Retinal pigment epithelial cell (primary cell): ENCODE measurements at regions not wholly inside any gene's neighbourhood (a gene's known extent, or its start where the extent isn't known, plus 50 kb on each side); places are given as distances from the start of the nearest gene placed in this dataset.

Source experiments
- DNase-seq: peaks from one replicate; pipeline ENCODE4 v3.0.0-alpha.2; 2010; ENCODE audit warnings: low read depth
- H3K4me3 ChIP-seq: 2 replicates; pipeline ENCODE4 v1.5.1; 2011; ENCODE audit warnings: mild to moderate bottlenecking, low read length, control low read depth, moderate library complexity
- TF ChIP-seq, protein P1 (sequence below): conservative IDR thresholded peaks from 2 replicates; pipeline ENCODE4 v1.5.1; 2011; ENCODE audit warnings: low read depth, low read length, control low read depth, inconsistent platforms

DNA sequence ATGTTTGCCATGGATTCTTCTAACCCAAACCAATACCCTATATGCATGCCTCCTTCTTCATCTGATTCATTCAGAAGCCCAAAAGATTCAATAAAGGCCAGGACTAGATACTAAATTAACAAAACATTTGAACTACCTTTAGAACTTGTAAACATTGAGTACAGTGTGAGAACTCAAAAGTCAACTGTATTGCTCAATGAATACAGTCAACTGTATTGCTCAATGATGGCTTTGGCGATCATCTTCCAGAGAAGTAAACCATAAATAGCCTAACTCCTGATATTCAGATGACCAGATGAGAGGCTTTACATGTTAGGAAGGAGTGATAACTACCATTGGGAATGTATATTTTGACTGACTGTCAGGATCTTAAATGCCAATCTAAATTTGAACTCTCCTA, 206.5 kb upstream of the ITGA4 start:
- TF ChIP-seq, protein P1, sequence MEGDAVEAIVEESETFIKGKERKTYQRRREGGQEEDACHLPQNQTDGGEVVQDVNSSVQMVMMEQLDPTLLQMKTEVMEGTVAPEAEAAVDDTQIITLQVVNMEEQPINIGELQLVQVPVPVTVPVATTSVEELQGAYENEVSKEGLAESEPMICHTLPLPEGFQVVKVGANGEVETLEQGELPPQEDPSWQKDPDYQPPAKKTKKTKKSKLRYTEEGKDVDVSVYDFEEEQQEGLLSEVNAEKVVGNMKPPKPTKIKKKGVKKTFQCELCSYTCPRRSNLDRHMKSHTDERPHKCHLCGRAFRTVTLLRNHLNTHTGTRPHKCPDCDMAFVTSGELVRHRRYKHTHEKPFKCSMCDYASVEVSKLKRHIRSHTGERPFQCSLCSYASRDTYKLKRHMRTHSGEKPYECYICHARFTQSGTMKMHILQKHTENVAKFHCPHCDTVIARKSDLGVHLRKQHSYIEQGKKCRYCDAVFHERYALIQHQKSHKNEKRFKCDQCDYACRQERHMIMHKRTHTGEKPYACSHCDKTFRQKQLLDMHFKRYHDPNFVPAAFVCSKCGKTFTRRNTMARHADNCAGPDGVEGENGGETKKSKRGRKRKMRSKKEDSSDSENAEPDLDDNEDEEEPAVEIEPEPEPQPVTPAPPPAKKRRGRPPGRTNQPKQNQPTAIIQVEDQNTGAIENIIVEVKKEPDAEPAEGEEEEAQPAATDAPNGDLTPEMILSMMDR: no peak
- H3K4me3 ChIP-seq: no peak overlapping the region
- no peak for DNase-seq

DNA sequence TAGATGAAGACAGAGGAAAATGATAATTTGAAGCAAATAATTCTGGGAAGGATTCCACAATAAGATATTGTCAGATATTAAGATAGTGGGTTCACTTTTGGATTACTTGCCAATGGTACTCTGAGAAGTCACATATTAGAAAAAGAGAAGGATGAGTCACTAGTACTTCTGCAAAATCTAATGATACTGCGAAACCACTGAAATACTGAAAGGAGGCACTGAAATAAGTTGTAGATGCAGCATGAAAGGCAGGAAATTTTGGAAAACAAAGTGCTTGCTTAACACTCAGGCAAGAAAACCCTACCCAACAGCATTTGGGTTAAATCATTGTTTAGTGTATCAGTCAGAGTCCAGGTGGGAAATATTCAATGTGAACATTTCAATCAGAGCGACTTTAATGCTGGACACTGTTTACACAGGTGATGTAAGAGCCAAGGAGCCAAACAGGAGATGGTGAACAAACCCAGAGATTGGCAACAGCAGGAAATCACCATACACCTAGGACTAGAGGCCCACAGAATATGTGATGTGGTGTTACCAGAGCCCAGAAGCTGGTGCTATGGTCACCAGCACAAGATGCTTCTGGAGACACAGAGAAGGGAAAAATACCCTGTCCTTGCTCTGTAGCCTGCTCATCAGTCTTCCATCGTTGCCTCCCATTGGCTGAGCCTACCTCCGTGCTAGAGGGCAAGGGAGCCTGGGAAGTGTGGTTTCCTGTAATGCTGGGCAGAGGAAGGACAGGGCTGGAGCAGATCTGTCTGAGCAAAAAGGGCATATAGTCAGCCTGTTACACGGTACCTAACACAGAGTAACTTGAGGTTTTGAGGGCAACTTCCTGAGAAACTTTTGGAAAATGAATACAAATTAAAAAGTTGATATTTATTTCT, 204.7 kb upstream of the ITGA4 start:
- DNase-seq: no peak
- H3K4me3 ChIP-seq: no peak overlapping the region
- TF ChIP-seq, protein P1: no peak

DNA sequence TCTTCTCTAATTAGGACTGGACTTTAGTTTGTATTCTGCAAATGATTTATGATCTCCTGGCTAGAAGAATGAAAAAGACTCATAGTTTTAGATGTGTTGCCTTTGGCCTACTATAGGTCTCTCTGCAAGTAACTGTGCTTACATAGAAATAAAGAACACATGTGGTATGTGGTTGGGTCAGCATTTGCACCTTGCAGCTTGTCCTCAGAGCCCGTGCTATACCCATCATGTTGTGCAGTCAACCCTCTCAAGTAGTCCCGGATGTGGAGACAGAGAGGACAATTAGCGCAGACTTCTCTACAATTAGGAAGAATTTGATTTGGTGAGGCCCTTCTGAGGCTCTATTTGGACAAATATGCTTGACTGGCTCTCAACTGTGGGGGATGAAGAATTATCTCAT, 203.7 kb upstream of the ITGA4 start:
- H3K4me3 ChIP-seq: no peak overlapping the region
- TF ChIP-seq, protein P1: no peak
- no peak for DNase-seq

DNA sequence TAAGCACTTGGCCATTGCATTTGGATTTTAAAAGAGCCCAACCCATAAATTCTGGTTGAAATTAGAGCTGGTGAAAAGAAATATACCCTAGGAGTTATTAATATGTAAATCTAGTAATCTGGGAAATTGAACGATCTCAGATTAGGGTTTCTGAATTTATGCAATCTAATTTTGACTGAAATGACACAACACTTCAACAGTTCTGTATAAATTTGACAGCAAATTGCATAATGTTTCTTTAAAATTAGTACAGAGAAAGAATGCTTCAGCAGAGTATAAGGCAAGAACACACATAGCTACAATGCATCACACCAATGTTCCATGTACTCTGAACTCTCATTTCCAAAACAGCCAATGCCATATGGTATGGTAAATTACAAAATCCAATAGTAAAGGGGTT, 201.5 kb upstream of the ITGA4 start:
- no peak for DNase-seq
- TF ChIP-seq, protein P1: no peak
- H3K4me3 ChIP-seq: no peak overlapping the region

DNA sequence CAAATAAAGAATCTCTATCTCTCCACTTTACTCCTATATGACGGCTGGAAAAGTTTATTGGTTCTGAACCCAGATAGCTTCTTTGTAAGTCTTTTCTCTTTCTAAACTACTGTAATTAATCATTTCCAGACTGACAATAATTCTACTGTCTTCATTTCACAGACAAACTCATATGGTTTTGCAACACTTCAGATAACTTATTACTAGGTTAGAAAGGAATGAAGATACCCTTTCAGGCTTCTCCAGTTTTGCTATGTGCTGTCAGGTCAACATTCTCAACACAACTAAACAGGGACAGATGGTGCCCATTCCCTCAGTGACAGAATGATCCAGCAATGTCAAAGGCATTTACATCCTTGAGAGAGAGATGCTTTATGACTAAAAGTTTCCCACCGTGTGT, 198.5 kb upstream of the ITGA4 start:
- TF ChIP-seq, protein P1: no peak
- DNase-seq: no peak
- H3K4me3 ChIP-seq: no peak overlapping the region

DNA sequence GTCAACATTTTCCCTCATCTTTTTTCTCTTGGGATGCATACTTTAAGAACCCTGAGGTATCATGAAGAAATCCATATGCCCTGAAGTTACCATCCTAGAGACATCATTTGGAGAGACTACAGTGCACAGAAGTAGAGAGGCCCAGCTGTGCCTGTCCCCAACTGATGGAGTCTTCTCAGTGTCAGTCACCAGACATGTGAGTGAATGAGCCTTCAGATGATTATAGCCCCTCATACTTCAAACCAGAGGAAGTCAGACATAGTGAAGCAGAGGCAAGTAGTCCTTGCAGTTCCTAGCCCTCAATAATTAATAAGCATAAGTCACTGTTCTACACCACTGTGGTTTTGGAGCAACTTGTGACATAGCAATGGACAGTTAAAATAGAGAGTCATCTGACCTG, 194.4 kb upstream of the ITGA4 start:
- DNase-seq: no peak
- H3K4me3 ChIP-seq: no peak overlapping the region
- TF ChIP-seq, protein P1: no peak

DNA sequence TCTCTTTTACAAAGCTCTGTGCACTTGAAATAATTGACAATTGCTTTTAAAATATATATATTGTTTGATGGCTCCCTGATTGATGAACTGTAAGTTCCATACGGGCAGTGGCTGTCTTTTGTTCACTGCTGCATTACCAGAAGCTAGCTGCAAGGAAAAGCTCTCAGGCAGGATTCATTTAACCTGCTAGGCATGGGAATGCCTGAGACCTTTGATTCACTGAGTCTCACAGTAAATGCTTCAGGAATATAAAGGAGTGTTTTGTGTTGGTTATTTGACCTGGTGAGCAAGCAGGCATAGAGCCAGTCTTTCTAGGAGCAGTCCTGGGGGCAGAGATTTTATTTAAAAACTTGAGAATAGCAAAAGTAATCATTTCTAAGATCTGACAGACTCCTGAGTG, 193.2 kb upstream of the ITGA4 start:
- TF ChIP-seq, protein P1: no peak
- H3K4me3 ChIP-seq: no peak overlapping the region
- no peak for DNase-seq
